EH (cell line): ENCODE measurements at regions not wholly inside any gene's neighbourhood (a gene's known extent, or its start where the extent isn't known, plus 50 kb on each side); places are given as distances from the start of the nearest gene placed in this dataset.

Experiments
- DNase-seq: peaks from one replicate; pipeline ENCODE4 v3.0.0-alpha.2; 2015; ENCODE audit warnings: low read depth

- no peak for DNase-seq
Measured at GRCh38 chr11:110830747-110831146, 118.5 kb upstream of the ARHGAP20 start.

GRCh38 chr11:110830344-110830743 is 118.1 kb upstream of the ARHGAP20 start:
- DNase-seq: no peak

- peak; percentile 12 for DNase-seq
Measured at GRCh38 chr11:110829873-110830272, 117.6 kb upstream of the ARHGAP20 start.

GRCh38 chr11:110828086-110828485 is 115.8 kb upstream of the ARHGAP20 start:
- DNase-seq: no peak

- no peak for DNase-seq
Measured at GRCh38 chr11:110827276-110827675, 115.0 kb upstream of the ARHGAP20 start.

- no peak for DNase-seq
Measured at GRCh38 chr11:110824912-110825620, 112.8 kb upstream of the ARHGAP20 start.

GRCh38 chr11:110818032-110818687 is 105.9 kb upstream of the ARHGAP20 start:
- peak; percentile 44 for DNase-seq

GRCh38 chr11:110812086-110812733 is 100.0 kb upstream of the ARHGAP20 start:
- no peak for DNase-seq

GRCh38 chr11:110809417-110810199 is 97.4 kb upstream of the ARHGAP20 start:
- DNase-seq: no peak

- no peak for DNase-seq
Measured at GRCh38 chr11:110808248-110808647, 96.0 kb upstream of the ARHGAP20 start.

GRCh38 chr11:110807801-110808200 is 95.6 kb upstream of the ARHGAP20 start:
- DNase-seq: no peak

- no peak for DNase-seq
Measured at GRCh38 chr11:110805756-110806155, 93.5 kb upstream of the ARHGAP20 start.

- DNase-seq: no peak
Measured at GRCh38 chr11:110802162-110802561, 89.9 kb upstream of the ARHGAP20 start.

GRCh38 chr11:110801328-110801727 is 89.1 kb upstream of the ARHGAP20 start:
- DNase-seq: no peak

GRCh38 chr11:110798201-110798900 is 86.1 kb upstream of the ARHGAP20 start:
- DNase-seq: no peak

- DNase-seq: no peak
Measured at GRCh38 chr11:110797453-110797852, 85.2 kb upstream of the ARHGAP20 start.

GRCh38 chr11:110795112-110795624 is 82.9 kb upstream of the ARHGAP20 start:
- DNase-seq: no peak

GRCh38 chr11:110793556-110793955 is 81.3 kb upstream of the ARHGAP20 start:
- no peak for DNase-seq

GRCh38 chr11:110791621-110792020 is 79.4 kb upstream of the ARHGAP20 start:
- DNase-seq: no peak

GRCh38 chr11:110787680-110788079 is 75.4 kb upstream of the ARHGAP20 start:
- no peak for DNase-seq

- DNase-seq: no peak
Measured at GRCh38 chr11:110786226-110786902, 74.1 kb upstream of the ARHGAP20 start.
